Tibial nerve (tissue), 4 donors: ENCODE measurements at regions not wholly inside any gene's neighbourhood (a gene's known extent, or its start where the extent isn't known, plus 50 kb on each side); places are given as distances from the start of the nearest gene placed in this dataset.

ENCODE experiments used
- DNase-seq, 2 donors: peaks; one replicate each; pipeline ENCODE4 v3.0.0-alpha.2; 2019; ENCODE audit warnings: low spot score in 2 of 2
- H3K27ac ChIP-seq, 4 donors: fragments of 200-600 bp; sonication (generic) in 3 of 4; one replicate each; pipeline ENCODE4 v1.5.1; 2017 to 2019; ENCODE audit warnings: mild to moderate bottlenecking in 1 of 4
- H3K27me3 ChIP-seq, 2 donors: fragments of 200-600 bp; sonication (generic) in 1 of 2; one replicate each; pipeline versions ENCODE4 v1.5.1 to v1.6.0; 2017 to 2019
- H3K36me3 ChIP-seq, 3 donors: fragments of 200-600 bp; sonication (generic); one replicate each; pipeline ENCODE4 v1.5.1; 2018 to 2019
- H3K4me1 ChIP-seq, 4 donors: fragments of 200-600 bp; sonication (generic) in 3 of 4; one replicate each; pipeline ENCODE4 v1.5.1; 2017 to 2019
- H3K4me3 ChIP-seq, 4 donors: fragments of 200-600 bp; sonication (generic) in 3 of 4; one replicate each; pipeline ENCODE4 v1.5.1; 2017 to 2019; ENCODE audit warnings: mild to moderate bottlenecking in 1 of 4, moderate library complexity in 1 of 4
- H3K9me3 ChIP-seq, 4 donors: fragments of 200-600 bp; sonication (generic) in 3 of 4; one replicate each; pipeline ENCODE4 v1.5.1; 2017 to 2019
- CTCF ChIP-seq, 5 experiments: fragments of 200-600 bp in 3 of 5; fragments of 450-650 bp in 2 of 5; sonication (generic) in 3 of 5; IDR thresholded peaks; one replicate each; pipeline ENCODE4 v1.5.1; 2016 to 2019; ENCODE audit warnings: antibody characterized with exemption in 5 of 5, mild to moderate bottlenecking in 3 of 5, moderate library complexity in 2 of 5
- EP300 ChIP-seq, 2 donors: sonication (generic); formaldehyde crosslinking; IDR thresholded peaks; one replicate each; pipeline ENCODE4 v1.6.1; 2017; ENCODE audit warnings: antibody characterized with exemption in 2 of 2, mild to moderate bottlenecking in 1 of 2
- POLR2A ChIP-seq, 2 donors: fragments of 450-650 bp; IDR thresholded peaks; one replicate each; pipeline ENCODE4 v1.6.1; 2017; ENCODE audit warnings: antibody characterized with exemption in 2 of 2, mild to moderate bottlenecking in 2 of 2, moderate library complexity in 2 of 2
- WGBS, 2 donors: methylation state at CpG; one replicate each; pipeline ENCODE4 v1.1.5; 2018; 5-methylcytosine and 5-hydroxymethylcytosine counted together

DNA sequence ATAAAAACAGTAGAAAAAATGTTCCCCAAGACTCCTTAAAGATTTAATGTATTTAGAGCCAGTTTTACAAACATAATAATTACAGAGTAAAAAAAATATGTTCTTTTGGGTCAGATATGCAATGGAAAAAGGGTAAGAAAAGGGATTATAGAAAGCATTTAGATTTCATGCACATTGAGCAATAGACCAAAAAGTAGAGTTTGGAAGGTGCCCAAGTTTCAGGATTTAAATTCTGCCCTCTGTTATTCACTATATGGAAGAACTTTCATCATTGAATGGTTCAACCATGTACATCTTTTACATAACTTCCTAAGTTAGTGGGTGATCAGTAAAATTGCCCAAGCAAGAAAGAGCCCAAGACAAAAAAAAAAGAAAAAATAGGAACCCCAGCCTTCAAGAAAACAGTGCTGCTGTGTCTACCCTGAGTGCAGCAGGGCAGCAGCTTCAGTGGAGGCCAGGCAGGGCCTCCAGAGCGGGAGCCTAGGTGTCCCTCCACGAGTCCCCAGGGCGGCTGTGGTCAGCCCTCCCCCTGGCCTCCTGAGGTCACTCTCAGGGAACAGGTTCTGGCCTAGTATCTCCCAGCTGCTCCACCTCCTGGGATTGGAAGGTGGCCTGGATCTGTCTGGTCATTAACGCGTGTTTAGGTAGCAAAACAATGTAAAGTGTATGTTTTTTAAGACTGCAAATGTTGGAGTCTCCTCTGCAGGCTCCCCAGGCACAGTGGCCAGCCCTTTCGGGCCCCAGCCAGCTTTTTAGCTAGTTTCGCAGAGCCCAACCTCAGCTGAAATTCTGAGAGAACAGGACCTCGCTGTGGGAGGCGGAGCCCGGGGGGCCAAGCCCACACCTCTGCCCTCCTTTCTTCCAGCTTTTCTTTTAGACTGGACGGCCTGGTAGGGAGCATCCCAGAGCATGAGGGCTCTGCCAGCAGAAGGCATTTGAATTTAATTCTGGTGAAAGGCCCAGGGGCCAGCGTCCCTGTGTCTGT is 77.3 kb downstream of the TEX51 start:
- Histone ChIP-seq H3K36me3 (no peaks in the 10 kb centered on the region), H3K9me3 (no peaks in the 10 kb centered on the region), H3K4me3 (no peak overlapping the region), H3K4me1 (peaks cover 0 to 10% (median 3%) of the 10 kb centered on the region in 4 donors), H3K27me3 (no peaks in the 10 kb centered on the region), H3K27ac (no peak overlapping the region)
- 71 to 83% methylated on average over 12 of the region's 12 CpGs for WGBS, 2 donors
- TF ChIP-seq EP300 (IDR thresholded peaks at IDR 0.05) (no peak), POLR2A (IDR thresholded peaks at IDR 0.05) (no peak), CTCF (IDR thresholded peaks at IDR 0.05) (no peak)
- no peak for DNase-seq

GRCh38 chr2:126976721-126977328 is 78.1 kb downstream of the TEX51 start:
- no peak for DNase-seq
- Histone ChIP-seq H3K4me3 (no peak overlapping the region), H3K27me3 (no peaks in the 10 kb centered on the region), H3K9me3 (no peaks in the 10 kb centered on the region), H3K4me1 (peaks cover 0 to 8% (median 3%) of the 10 kb centered on the region in 4 donors), H3K27ac (no peak overlapping the region), H3K36me3 (no peaks in the 10 kb centered on the region)
- 91% methylated on average over 26 to 30 of the region's 30 CpGs for WGBS, 2 donors
- TF ChIP-seq POLR2A (IDR thresholded peaks at IDR 0.05) (no peak), EP300 (IDR thresholded peaks at IDR 0.05) (no peak), CTCF (IDR thresholded peaks at IDR 0.05) (no peak)

DNA sequence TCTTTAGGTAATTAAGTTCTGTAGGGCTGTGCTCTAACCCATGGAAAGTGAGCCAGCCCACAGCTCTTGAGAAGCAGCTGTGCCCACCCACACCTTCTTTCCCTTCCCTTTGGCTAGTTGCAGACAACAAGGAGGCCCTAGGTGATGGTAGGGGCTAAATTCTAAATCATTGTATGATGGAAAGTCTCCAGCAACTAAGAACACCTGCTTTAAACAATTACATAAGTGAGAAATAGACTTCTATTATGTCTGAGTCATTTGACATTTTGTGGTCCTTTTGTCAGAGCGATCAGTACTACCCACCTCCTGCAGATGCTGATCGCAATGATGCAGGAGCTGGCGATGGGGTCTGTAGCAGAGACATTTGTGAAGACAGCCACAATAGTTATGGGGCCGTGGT is 79.6 kb downstream of the TEX51 start:
- no peaks in the 10 kb centered on the region for H3K36me3 ChIP-seq
- H3K27ac ChIP-seq, result peak overlapping the region in 2 of 4 donors; percentile 76 to 79
- DNase-seq, result no peak
- H3K27me3 ChIP-seq, result no peaks in the 10 kb centered on the region
- H3K4me3 ChIP-seq, result no peak overlapping the region
- TF ChIP-seq CTCF (IDR thresholded peaks at IDR 0.05) (no peak), POLR2A (IDR thresholded peaks at IDR 0.05) (no peak), EP300 (IDR thresholded peaks at IDR 0.05) (no peak)
- no peaks in the 10 kb centered on the region for H3K4me1 ChIP-seq
- no peaks in the 10 kb centered on the region for H3K9me3 ChIP-seq
- WGBS, 2 donors, result 91 to 93% methylated on average over 4 of the region's 4 CpGs

DNA sequence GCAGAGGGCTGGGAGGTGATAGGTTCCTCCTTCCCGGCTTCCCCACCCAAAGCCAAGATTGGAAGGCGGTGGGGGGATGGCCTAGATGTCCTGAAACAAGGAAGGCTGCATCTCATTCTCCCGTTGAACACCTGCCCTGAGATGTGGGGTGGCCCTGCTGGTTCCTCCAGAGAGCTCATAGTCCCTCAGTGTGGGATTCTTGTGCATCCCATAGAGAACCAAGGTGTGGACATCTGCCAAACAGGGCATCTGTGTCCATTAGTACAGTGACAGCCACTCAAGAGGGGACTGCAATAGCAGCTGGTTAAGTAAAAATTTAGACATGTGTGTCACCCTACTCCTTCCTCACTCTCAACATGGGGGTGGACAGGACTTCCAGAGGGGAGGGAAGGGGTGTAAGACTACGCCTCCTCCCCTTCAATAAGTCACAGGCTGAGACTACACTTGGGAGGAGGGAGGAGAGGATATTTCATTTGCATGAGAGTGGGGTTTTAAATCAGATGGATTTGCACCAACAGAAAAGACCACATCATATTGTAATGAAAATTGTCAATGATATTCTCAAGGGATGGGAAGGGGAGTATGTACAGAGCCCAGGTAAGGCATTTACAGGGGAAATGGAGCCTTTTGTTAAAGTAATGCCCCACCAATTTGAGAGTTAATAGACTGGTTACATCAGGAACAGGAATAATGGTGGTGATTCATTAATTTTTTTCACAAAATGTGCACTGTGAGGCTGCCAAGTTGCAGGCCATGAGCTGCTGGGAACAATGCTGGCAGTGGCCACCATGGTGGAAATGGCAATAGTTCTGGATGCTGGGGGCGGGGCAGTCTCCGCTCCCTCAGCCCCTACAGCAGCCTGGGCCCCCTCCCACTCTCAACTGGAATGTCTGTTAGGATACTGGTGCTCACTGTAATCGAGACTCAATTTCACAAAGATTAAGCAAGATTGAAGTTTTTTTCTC is 80.6 kb downstream of the TEX51 start:
- WGBS, 2 donors, result 44 to 69% methylated on average over 5 to 7 of the region's 7 CpGs
- no peaks in the 10 kb centered on the region for H3K27me3 ChIP-seq
- DNase-seq, result no peak

DNA sequence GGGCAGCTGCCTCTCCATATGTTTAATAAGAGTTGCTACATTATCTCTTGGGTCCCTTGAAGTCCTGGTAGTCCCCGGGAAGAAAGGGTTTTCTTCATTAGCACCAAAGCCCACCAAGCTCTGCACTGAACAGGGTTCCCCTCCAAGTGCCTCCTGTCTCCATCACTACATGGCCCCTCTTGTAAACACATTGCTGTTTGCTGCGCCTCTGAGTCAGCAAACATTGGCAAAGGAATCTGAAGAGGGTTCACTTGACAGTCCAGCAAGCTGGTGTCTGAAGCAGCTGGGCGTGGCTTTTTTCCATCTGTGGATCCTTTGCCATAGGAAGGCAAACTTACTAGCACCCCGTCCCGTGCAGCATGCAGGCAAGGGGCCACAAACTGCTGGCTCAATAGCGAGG is 82.8 kb downstream of the TEX51 start:
- WGBS, 2 donors, result 78 to 80% methylated on average over 6 of the region's 6 CpGs
- DNase-seq, result no peak
- H3K4me1 ChIP-seq, result no peaks in the 10 kb centered on the region
- no peak overlapping the region for H3K4me3 ChIP-seq
- no peak overlapping the region for H3K27ac ChIP-seq
- no peaks in the 10 kb centered on the region for H3K27me3 ChIP-seq
- no peaks in the 10 kb centered on the region for H3K36me3 ChIP-seq
- no peak for TF ChIP-seq EP300 (IDR thresholded peaks at IDR 0.05)
- TF ChIP-seq POLR2A (IDR thresholded peaks at IDR 0.05), result no peak
- no peak for TF ChIP-seq CTCF (IDR thresholded peaks at IDR 0.05)
- no peaks in the 10 kb centered on the region for H3K9me3 ChIP-seq

More for the DNA sequence above, 80.6 kb downstream of the TEX51 start:
- peak overlapping the region; percentile 10 to 79 (median 64) for H3K27ac ChIP-seq
- no peaks in the 10 kb centered on the region for H3K36me3 ChIP-seq
- H3K4me1 ChIP-seq, result no peaks in the 10 kb centered on the region
- no peak for TF ChIP-seq POLR2A (IDR thresholded peaks at IDR 0.05)
- peak in 1 of 2 donors; percentile 70 for TF ChIP-seq EP300 (IDR thresholded peaks at IDR 0.05)
- H3K4me3 ChIP-seq, result no peak overlapping the region
- H3K9me3 ChIP-seq, result no peaks in the 10 kb centered on the region
